ENCODE measurements at regions not wholly inside any gene's neighbourhood (a gene's known extent, or its start where the extent isn't known, plus 50 kb on each side); places are given as distances from the start of the nearest gene placed in this dataset.
"Not testable (repeated sequence)": the region's sequence is repeated elsewhere in the genome, so short reads cannot be mapped to it uniquely, and the experiment has no call there.

GRCh38 chr6:158894193-158894592, 75.0 kb upstream of the EZR start:
- H3K36me3 ChIP-seq (ENCODE audit: control insufficient read depth, insufficient read depth, low read length): no peaks in the 10 kb centered on the region
- no peak overlapping the region for H3K4me3 ChIP-seq (ENCODE audit: low read depth, low read length)
- TF ChIP-seq CTCF (IDR thresholded peaks at IDR 0.05; ENCODE audit: insufficient read depth, low read length, severe bottlenecking): no peak
- no peak for FAIRE-seq
- H3K27me3 ChIP-seq (ENCODE audit: control insufficient read depth, insufficient read depth, low read length): no peaks in the 10 kb centered on the region
- DNase-seq (ENCODE audit: low read depth): peak; percentile 82

- no peak for FAIRE-seq
- no peak overlapping the region for H3K4me3 ChIP-seq (ENCODE audit: low read depth, low read length)
- no peaks in the 10 kb centered on the region for H3K27me3 ChIP-seq (ENCODE audit: control insufficient read depth, insufficient read depth, low read length)
- no peaks in the 10 kb centered on the region for H3K36me3 ChIP-seq (ENCODE audit: control insufficient read depth, insufficient read depth, low read length)
- TF ChIP-seq CTCF (IDR thresholded peaks at IDR 0.05; ENCODE audit: insufficient read depth, low read length, severe bottlenecking): no peak
- DNase-seq (ENCODE audit: low read depth): no peak
These were observed 73.1 kb upstream of the EZR start for GRCh38 chr6:158892266-158892665.

- H3K4me3 ChIP-seq (ENCODE audit: low read depth, low read length); FAIRE-seq; H3K27me3 ChIP-seq (ENCODE audit: control insufficient read depth, insufficient read depth, low read length); DNase-seq (ENCODE audit: low read depth); H3K36me3 ChIP-seq (ENCODE audit: control insufficient read depth, insufficient read depth, low read length): not testable (repeated sequence)
These were observed 72.4 kb upstream of the EZR start for GRCh38 chr6:158891560-158891959.

- DNase-seq (ENCODE audit: low read depth); FAIRE-seq; H3K4me3 ChIP-seq (ENCODE audit: low read depth, low read length); H3K27me3 ChIP-seq (ENCODE audit: control insufficient read depth, insufficient read depth, low read length); H3K36me3 ChIP-seq (ENCODE audit: control insufficient read depth, insufficient read depth, low read length): not testable (repeated sequence)
These were observed 69.0 kb upstream of the EZR start for GRCh38 chr6:158888171-158888570.

- not testable (repeated sequence) for H3K36me3 ChIP-seq (ENCODE audit: control insufficient read depth, insufficient read depth, low read length); DNase-seq (ENCODE audit: low read depth); H3K4me3 ChIP-seq (ENCODE audit: low read depth, low read length); H3K27me3 ChIP-seq (ENCODE audit: control insufficient read depth, insufficient read depth, low read length); FAIRE-seq
These were observed 67.3 kb upstream of the EZR start for GRCh38 chr6:158886346-158886977.

GRCh38 chr6:158881884-158882283, 62.7 kb upstream of the EZR start:
- DNase-seq (ENCODE audit: low read depth); H3K4me3 ChIP-seq (ENCODE audit: low read depth, low read length); H3K27me3 ChIP-seq (ENCODE audit: control insufficient read depth, insufficient read depth, low read length); H3K36me3 ChIP-seq (ENCODE audit: control insufficient read depth, insufficient read depth, low read length); FAIRE-seq: not testable (repeated sequence)

- H3K36me3 ChIP-seq (ENCODE audit: control insufficient read depth, insufficient read depth, low read length); FAIRE-seq; H3K4me3 ChIP-seq (ENCODE audit: low read depth, low read length); DNase-seq (ENCODE audit: low read depth); H3K27me3 ChIP-seq (ENCODE audit: control insufficient read depth, insufficient read depth, low read length): not testable (repeated sequence)
These were observed 62.1 kb upstream of the EZR start for GRCh38 chr6:158881276-158881675.

- FAIRE-seq: no peak
- no peaks in the 10 kb centered on the region for H3K36me3 ChIP-seq (ENCODE audit: control insufficient read depth, insufficient read depth, low read length)
- no peak for TF ChIP-seq CTCF (IDR thresholded peaks at IDR 0.05; ENCODE audit: insufficient read depth, low read length, severe bottlenecking)
- no peaks in the 10 kb centered on the region for H3K27me3 ChIP-seq (ENCODE audit: control insufficient read depth, insufficient read depth, low read length)
- no peak overlapping the region for H3K4me3 ChIP-seq (ENCODE audit: low read depth, low read length)
- no peak for DNase-seq (ENCODE audit: low read depth)
These were observed 60.0 kb upstream of the EZR start for GRCh38 chr6:158879180-158879579.

Measured in bronchial epithelial cell (primary cell).